Transverse colon (tissue), 4 donors: ENCODE measurements at regions not wholly inside any gene's neighbourhood (a gene's known extent, or its start where the extent isn't known, plus 50 kb on each side); places are given as distances from the start of the nearest gene placed in this dataset.

ENCODE experiments used
- DNase-seq: peaks from one replicate; pipeline ENCODE4 v3.0.0-alpha.2; 2019
- H3K27ac ChIP-seq, 4 donors: fragments of 200-600 bp; sonication (generic); 2 replicates each; pipeline ENCODE4 v1.5.1; 2016 to 2018; ENCODE audit warnings: inconsistent platforms in 4 of 4
- H3K27me3 ChIP-seq: fragments of 200-600 bp; sonication (generic); 2 replicates; pipeline ENCODE4 v1.5.1; 2017; ENCODE audit warnings: inconsistent platforms
- H3K36me3 ChIP-seq, 4 donors: fragments of 200-600 bp; sonication (generic); 2 replicates each; pipeline ENCODE4 v1.5.1; 2017 to 2019; ENCODE audit warnings: inconsistent platforms in 4 of 4
- H3K4me1 ChIP-seq, 4 donors: fragments of 200-600 bp; sonication (generic); 2 replicates each; pipeline ENCODE4 v1.5.1; 2017 to 2020; ENCODE audit warnings: inconsistent platforms in 4 of 4
- H3K4me3 ChIP-seq, 4 donors: fragments of 200-600 bp; sonication (generic); 1 replicate in 1 of 4; 2 replicates in 3 of 4; pipeline versions ENCODE4 v1.5.1 to v1.6.1; 2017 to 2019; ENCODE audit warnings: inconsistent platforms in 4 of 4
- H3K9me3 ChIP-seq, 2 donors: fragments of 200-600 bp; sonication (generic); 2 replicates each; pipeline ENCODE4 v1.5.1; 2017 to 2019; ENCODE audit warnings: inconsistent platforms in 2 of 2
- CTCF ChIP-seq, 5 experiments: fragments of 200-600 bp in 3 of 5; fragments of 450-650 bp in 2 of 5; sonication (generic) in 3 of 5; IDR thresholded peaks; 1 replicate in 2 of 5; 2 replicates in 3 of 5; pipeline ENCODE4 v1.5.1; 2016 to 2017; ENCODE audit warnings: antibody characterized with exemption in 5 of 5, inconsistent platforms in 3 of 5, mild to moderate bottlenecking in 2 of 5, moderate library complexity in 1 of 5
- EP300 ChIP-seq: sonication (generic); formaldehyde crosslinking; IDR thresholded peaks from one replicate; pipeline ENCODE4 v1.6.1; 2017; ENCODE audit warnings: antibody characterized with exemption, low read depth
- POLR2A ChIP-seq: fragments of 450-650 bp; IDR thresholded peaks from one replicate; pipeline ENCODE4 v1.6.1; 2016; ENCODE audit warnings: antibody characterized with exemption, mild to moderate bottlenecking, moderate library complexity
- POLR2AphosphoS5 ChIP-seq, 3 donors: sonication (generic); formaldehyde crosslinking; IDR thresholded peaks; one replicate each; pipeline ENCODE4 v1.6.1; 2016; ENCODE audit warnings: antibody characterized with exemption in 3 of 3
- WGBS, 2 donors: methylation state at CpG; one replicate each; pipeline ENCODE4 v1.1.5; 2018; ENCODE audit warnings: low coverage in 1 of 2; 5-methylcytosine and 5-hydroxymethylcytosine counted together
- in situ Hi-C, 4 donors: fragments of 200-750 bp; cut with MboI; loops; one replicate each; pipeline versions ENCODE4 v1.15.0 to v1.15.1; 2017; ENCODE audit warnings: low sequenced_read_pairs in 3 of 4, low pct_ligation_motif_present in 1 of 4, low pct_unique_long_range_greater_than_20kb in 1 of 4
- intact Hi-C: fragments of 100-400 bp; cut with DNase I; formaldehyde crosslinking; loops from one replicate; pipeline ENCODE4 v1.15.1; 2023; ENCODE audit warnings: low total_unique reads

- Histone ChIP-seq H3K36me3 (no peaks in the 10 kb centered on the region), H3K4me3 (no peak overlapping the region), H3K9me3 (no peaks in the 10 kb centered on the region), H3K27me3 (no peaks in the 10 kb centered on the region), H3K4me1 (no peaks in the 10 kb centered on the region), H3K27ac (no peak overlapping the region)
- 75 to 88% methylated on average over 3 of the region's 3 CpGs for WGBS, 2 donors
- intact Hi-C loops, result no loop called here
- in situ Hi-C loops, result no loop called here
- no peak for TF ChIP-seq CTCF (IDR thresholded peaks at IDR 0.05)
- no peak for TF ChIP-seq EP300
- no peak for TF ChIP-seq POLR2AphosphoS5 (IDR thresholded peaks at IDR 0.05)
- no peak for TF ChIP-seq POLR2A
- no peak for DNase-seq
Observed at GRCh38 chr7:84484502-84485079, 290.0 kb upstream of the SEMA3A start.

GRCh38 chr7:84482476-84482875 lies 287.9 kb upstream of the SEMA3A start:
- Histone ChIP-seq H3K9me3 (no peaks in the 10 kb centered on the region), H3K4me3 (no peak overlapping the region), H3K36me3 (no peaks in the 10 kb centered on the region), H3K27ac (no peak overlapping the region), H3K4me1 (no peaks in the 10 kb centered on the region), H3K27me3 (no peaks in the 10 kb centered on the region)
- 92 to 100% methylated on average over 1 of the region's 1 CpG for WGBS, 2 donors
- no peak for DNase-seq
- no peak for TF ChIP-seq CTCF (IDR thresholded peaks at IDR 0.05)
- TF ChIP-seq EP300, result no peak
- no peak for TF ChIP-seq POLR2A
- TF ChIP-seq POLR2AphosphoS5 (IDR thresholded peaks at IDR 0.05), result no peak
- intact Hi-C loops, result no loop called here
- in situ Hi-C loops, result no loop called here

GRCh38 chr7:84479059-84479458 lies 284.5 kb upstream of the SEMA3A start:
- Histone ChIP-seq H3K4me3 (no peak overlapping the region), H3K27me3 (no peaks in the 10 kb centered on the region), H3K27ac (no peak overlapping the region), H3K9me3 (no peaks in the 10 kb centered on the region), H3K4me1 (no peaks in the 10 kb centered on the region), H3K36me3 (no peaks in the 10 kb centered on the region)
- 70 to 71% methylated on average over 1 of the region's 1 CpG for WGBS, 2 donors
- TF ChIP-seq EP300 (no peak), POLR2A (no peak), POLR2AphosphoS5 (IDR thresholded peaks at IDR 0.05) (no peak), CTCF (IDR thresholded peaks at IDR 0.05) (no peak)
- no peak for DNase-seq
- intact Hi-C loops (no loop called here), in situ Hi-C loops (no loop called here)

- 78 to 81% methylated on average over 4 of the region's 4 CpGs for WGBS, 2 donors
- Histone ChIP-seq H3K27me3 (no peaks in the 10 kb centered on the region), H3K9me3 (no peaks in the 10 kb centered on the region), H3K27ac (no peak overlapping the region), H3K36me3 (no peaks in the 10 kb centered on the region), H3K4me3 (no peak overlapping the region), H3K4me1 (no peaks in the 10 kb centered on the region)
- TF ChIP-seq POLR2AphosphoS5 (IDR thresholded peaks at IDR 0.05) (no peak), POLR2A (no peak), CTCF (IDR thresholded peaks at IDR 0.05) (no peak), EP300 (no peak)
- in situ Hi-C loops, result no loop called here
- no peak for DNase-seq
- intact Hi-C loops, result no loop called here
Observed at GRCh38 chr7:84477786-84478478, 283.3 kb upstream of the SEMA3A start.
